SK-N-SH (cell line): ENCODE measurements at regions not wholly inside any gene's neighbourhood (a gene's known extent, or its start where the extent isn't known, plus 50 kb on each side); places are given as distances from the start of the nearest gene placed in this dataset.

Source experiments
- CTCF ChIA-PET: fragments of 300-600, 350-600 bp; formaldehyde crosslinking; extraction: SDS; loops from one replicate; lab custom pipeline; 2021; lab: Yijun Ruan, JAX
- POLR2A ChIA-PET: fragments of 350-600 bp; sonication (Branson Sonifier 250); formaldehyde crosslinking; extraction: SDS; loops from one replicate; lab custom pipeline; 2020; ENCODE audit warnings: antibody characterized with exemption, inconsistent platforms; lab: Yijun Ruan, JAX
- DNase-seq: peaks from one replicate; pipeline ENCODE4 v3.0.0; 2012
- H2AFZ ChIP-seq: fragments of 200-600 bp; sonication (generic); 2 replicates; pipeline ENCODE4 v1.8.1; 2016; ENCODE audit warnings: antibody characterized with exemption, mild to moderate bottlenecking, low read depth
- H3F3A ChIP-seq: fragments of 200-600 bp; sonication (generic); replicated peaks from 2 replicates; pipeline ENCODE3; 2016; ENCODE audit warnings: antibody characterized with exemption, mild to moderate bottlenecking; ENCODE audit not compliant: insufficient read depth
- H3K27ac ChIP-seq, 2 experiments: fragments of 200-500 bp in 1 of 2; fragments of 200-600 bp in 1 of 2; sonication (Bioruptor generic) in 1 of 2; sonication (generic), shearing (Covaris generic) in 1 of 2; 2 replicates each; pipeline versions ENCODE4 v1.5.1 to v1.6.1; 2014 to 2016; ENCODE audit warnings: low read depth in 2 of 2, inconsistent platforms in 1 of 2, low read length in 1 of 2, mild to moderate bottlenecking in 1 of 2, mixed read lengths in 1 of 2
- H3K27me3 ChIP-seq: fragments of 200-600 bp; sonication (generic), shearing (Covaris generic); 2 replicates; pipeline ENCODE4 v1.6.1; 2016; ENCODE audit warnings: mixed run types; ENCODE audit not compliant: insufficient read depth
- H3K36me3 ChIP-seq, 2 experiments: fragments of 200-500 bp in 1 of 2; fragments of 200-600 bp in 1 of 2; sonication (Bioruptor generic) in 1 of 2; sonication (generic) in 1 of 2; replicated peaks in 1 of 2; 2 replicates each; pipeline versions ENCODE3 to v1.5.1; 2014 to 2016; ENCODE audit warnings: low read length in 1 of 2, mild to moderate bottlenecking in 1 of 2; ENCODE audit not compliant: insufficient read depth in 2 of 2, control insufficient read depth in 1 of 2
- H3K4me1 ChIP-seq, 2 experiments: fragments of 200-500 bp in 1 of 2; fragments of 200-600 bp in 1 of 2; sonication (Bioruptor generic) in 1 of 2; sonication (generic), shearing (Covaris generic) in 1 of 2; 2 replicates each; pipeline versions ENCODE4 v1.5.1 to v1.6.1; 2014 to 2016; ENCODE audit warnings: low read depth in 1 of 2, low read length in 1 of 2, mixed run types in 1 of 2; ENCODE audit not compliant: insufficient read depth in 2 of 2, control insufficient read depth in 1 of 2
- H3K4me2 ChIP-seq: fragments of 200-600 bp; sonication (generic), shearing (Covaris generic); 2 replicates; pipeline ENCODE4 v1.6.1; 2017; ENCODE audit warnings: mixed run types
- H3K4me3 ChIP-seq, 2 experiments: fragments of 200-500 bp in 1 of 2; fragments of 200-600 bp in 1 of 2; sonication (Bioruptor generic) in 1 of 2; sonication (generic), shearing (Covaris generic) in 1 of 2; 2 replicates each; pipeline versions ENCODE4 v1.5.1 to v1.8.1; 2014 to 2016; ENCODE audit warnings: low read depth in 2 of 2, inconsistent platforms in 1 of 2, low read length in 1 of 2, mild to moderate bottlenecking in 1 of 2, mixed read lengths in 1 of 2, moderate library complexity in 1 of 2
- H3K79me2 ChIP-seq: fragments of 200-600 bp; sonication (generic); 2 replicates; pipeline ENCODE4 v1.8.1; 2017; ENCODE audit warnings: mild to moderate bottlenecking; ENCODE audit not compliant: insufficient read depth
- H3K9ac ChIP-seq: fragments of 200-600 bp; sonication (generic); 2 replicates; pipeline ENCODE4 v1.6.1; 2017; ENCODE audit warnings: mixed run types
- H3K9me2 ChIP-seq: fragments of 200-600 bp; sonication (generic); 2 replicates; pipeline ENCODE4 v1.6.1; 2017; ENCODE audit warnings: mixed run types
- H3K9me3 ChIP-seq: fragments of 200-600 bp; sonication (generic); 2 replicates; pipeline ENCODE4 v1.6.1; 2017; ENCODE audit warnings: mixed run types, mild to moderate bottlenecking, moderate library complexity
- H4K20me1 ChIP-seq: fragments of 200-600 bp; sonication (generic); 2 replicates; pipeline ENCODE4 v1.6.1; 2017; ENCODE audit warnings: mild to moderate bottlenecking, mixed run types; ENCODE audit not compliant: insufficient read depth
- CHD2 ChIP-seq: fragments of 150-350 bp; IDR thresholded peaks from 2 replicates; pipeline ENCODE4 v1.6.1; 2018; ENCODE audit warnings: low read length; ENCODE audit not compliant: partially characterized antibody
- EP300 ChIP-seq, 2 experiments: IDR thresholded peaks; 2 replicates each; pipeline versions ENCODE4 v1.4.0 to v1.6.1; 2012; ENCODE audit warnings: borderline replicate concordance in 1 of 2, low read depth in 1 of 2, low read length in 1 of 2
- EZH2phosphoT487 ChIP-seq: fragments of 200-600 bp; sonication (generic); IDR thresholded peaks from 2 replicates; pipeline ENCODE4 v1.6.1; 2017; ENCODE audit warnings: low read depth, mixed run types, mild to moderate bottlenecking, antibody characterized with exemption, moderate library complexity, borderline replicate concordance
- FOSL2 ChIP-seq: IDR thresholded peaks from 2 replicates; pipeline ENCODE4 v1.4.0; 2012; ENCODE audit warnings: low read depth, mild to moderate bottlenecking, moderate library complexity, borderline replicate concordance
- FOXJ3 ChIP-seq: sonication (generic); formaldehyde crosslinking; IDR thresholded peaks from 2 replicates; pipeline ENCODE4 v1.5.1; 2020; ENCODE audit warnings: mild to moderate bottlenecking, missing genetic modification reagents
- GABPA ChIP-seq: IDR thresholded peaks from 2 replicates; pipeline ENCODE4 v1.4.0; 2012; ENCODE audit warnings: low read depth, mild to moderate bottlenecking
- GATA2 ChIP-seq: sonication (generic); formaldehyde crosslinking; IDR thresholded peaks from 2 replicates; pipeline ENCODE4 v1.5.0; 2020; ENCODE audit warnings: mild to moderate bottlenecking, missing genetic modification reagents
- MXI1 ChIP-seq: IDR thresholded peaks from 2 replicates; pipeline ENCODE4 v1.6.1; 2012; ENCODE audit warnings: mild to moderate bottlenecking, low read depth, low read length, improper control_type of control experiment
- NRF1 ChIP-seq: IDR thresholded peaks from 2 replicates; pipeline ENCODE4 v1.6.1; 2012; ENCODE audit warnings: low read depth, mild to moderate bottlenecking, low read length
- POLR2AphosphoS5 ChIP-seq: IDR thresholded peaks from 2 replicates; pipeline ENCODE4 v1.6.1; 2012; ENCODE audit warnings: low read depth, low read length
- RAD21 ChIP-seq: IDR thresholded peaks from 2 replicates; pipeline ENCODE4 v1.6.1; 2012; ENCODE audit warnings: mild to moderate bottlenecking, low read length
- SIN3A ChIP-seq: IDR thresholded peaks from 2 replicates; pipeline ENCODE4 v1.6.1; 2012; ENCODE audit warnings: low read depth, mild to moderate bottlenecking, low read length, moderate library complexity, borderline replicate concordance
- SMC3 ChIP-seq: IDR thresholded peaks from 2 replicates; pipeline ENCODE4 v1.6.1; 2012; ENCODE audit warnings: low read depth, low read length, improper control_type of control experiment
- TCF12 ChIP-seq: IDR thresholded peaks from 2 replicates; pipeline ENCODE4 v1.4.0; 2012
- TEAD4 ChIP-seq: IDR thresholded peaks from 2 replicates; pipeline ENCODE4 v1.4.0; 2012; ENCODE audit warnings: mild to moderate bottlenecking, borderline replicate concordance; ENCODE audit not compliant: insufficient read depth
- WGBS: methylation state at CpG from one replicate; pipeline ENCODE4 v1.1.6; 2017; ENCODE audit warnings: low lambda C conversion rate; 5-methylcytosine and 5-hydroxymethylcytosine counted together
- TF ChIP-seq, protein P1 (sequence below): IDR thresholded peaks from 2 replicates; pipeline ENCODE4 v1.4.0; 2012; ENCODE audit warnings: low read depth, borderline replicate concordance
- TF ChIP-seq, protein P2 (sequence below): fragments of 150-350 bp; IDR thresholded peaks from 2 replicates; pipeline ENCODE4 v1.6.1; 2017; ENCODE audit warnings: antibody characterized with exemption, low read length, low read depth, borderline replicate concordance
- TF ChIP-seq, protein P3 (sequence below): IDR thresholded peaks from 2 replicates; pipeline ENCODE4 v1.6.1; 2012; ENCODE audit warnings: mild to moderate bottlenecking, low read depth, low read length, moderate library complexity

DNA sequence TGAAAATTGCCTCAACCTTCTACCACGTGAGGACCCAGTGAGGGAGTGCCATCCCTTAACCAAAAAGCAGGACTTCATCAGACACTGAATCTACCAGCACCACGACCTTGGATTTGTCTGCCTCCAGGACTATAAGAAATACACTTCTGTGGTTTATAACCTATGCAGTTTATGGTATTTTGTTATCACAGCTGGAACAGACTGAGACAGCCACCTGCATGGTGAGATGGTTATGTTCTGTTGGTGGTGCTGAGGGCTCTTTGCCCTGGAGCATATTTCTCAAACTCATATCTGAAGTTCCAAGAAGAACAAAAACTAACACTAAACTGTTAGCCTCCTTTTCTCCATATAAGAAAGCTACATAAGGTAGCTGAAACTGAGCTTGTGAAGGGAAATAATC lies 69.8 kb upstream of the RGS18 start:
- Histone ChIP-seq H3K4me3 (no peak overlapping the region), H3K4me1 (no peaks in the 10 kb centered on the region), H3K36me3 (no peaks in the 10 kb centered on the region), H3K9me3 (no peaks in the 10 kb centered on the region), H4K20me1 (no peaks in the 10 kb centered on the region), H3K27ac (no peak overlapping the region), H2AFZ (no peak overlapping the region), H3K79me2 (no peaks in the 10 kb centered on the region), H3K4me2 (no peak overlapping the region), H3F3A (no peaks in the 10 kb centered on the region), H3K9me2 (no peaks in the 10 kb centered on the region)
- 0% methylated on average over 2 of the region's 2 CpGs for WGBS
- DNase-seq, result no peak
- TF ChIP-seq CHD2 (no peak), POLR2AphosphoS5 (no peak), NRF1 (no peak)
- TF ChIP-seq, all 33 proteins: peak for 0
- H3K9ac ChIP-seq, result no peak overlapping the region
- POLR2A ChIA-PET, result no interaction called here
- CTCF ChIA-PET, result no interaction called here
- H3K27me3 ChIP-seq, result peaks cover 7% of the 10 kb centered on the region; the same call in 1 of the 2 replicates

DNA sequence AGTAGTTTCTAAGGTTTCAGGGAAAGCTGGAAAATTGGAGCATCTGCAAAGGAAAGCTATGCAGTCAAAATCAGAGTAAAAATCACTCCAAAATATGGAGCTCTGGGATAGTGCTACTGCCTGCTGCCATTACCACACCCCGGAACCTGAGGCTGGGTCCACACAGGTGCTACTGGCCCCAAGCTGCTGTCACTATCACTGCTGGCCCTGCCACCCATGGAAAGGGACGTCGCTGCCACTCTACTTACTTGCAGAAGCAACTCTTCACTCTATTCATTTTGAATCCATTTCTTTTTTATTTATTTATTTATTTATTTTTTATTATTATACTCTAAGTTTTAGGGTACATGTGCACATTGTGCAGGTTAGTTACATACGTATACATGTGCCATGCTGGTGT lies 60.3 kb upstream of the RGS18 start:
- ChIA-PET POLR2A (no interaction called here), CTCF (no interaction called here)

More for the DNA sequence above, 60.3 kb upstream of the RGS18 start:
- Histone ChIP-seq H3K27me3 (no peaks in the 10 kb centered on the region), H2AFZ (no peak overlapping the region), H3K27ac (no peak overlapping the region), H3F3A (no peaks in the 10 kb centered on the region), H3K9me3 (no peaks in the 10 kb centered on the region), H3K4me3 (no peak overlapping the region), H4K20me1 (no peaks in the 10 kb centered on the region), H3K4me2 (no peak overlapping the region), H3K9ac (no peak overlapping the region), H3K79me2 (no peaks in the 10 kb centered on the region), H3K4me1 (no peaks in the 10 kb centered on the region), H3K36me3 (no peaks in the 10 kb centered on the region), H3K9me2 (no peaks in the 10 kb centered on the region)
- no peak for TF ChIP-seq FOXJ3 (CRISPR knock-in tag)
- no peak for TF ChIP-seq GATA2 (CRISPR knock-in tag)
- no peak for TF ChIP-seq SIN3A
- no peak for TF ChIP-seq POLR2AphosphoS5
- no peak for TF ChIP-seq TCF12
- no peak for TF ChIP-seq NRF1
- TF ChIP-seq FOSL2, result no peak
- TF ChIP-seq, protein P1, sequence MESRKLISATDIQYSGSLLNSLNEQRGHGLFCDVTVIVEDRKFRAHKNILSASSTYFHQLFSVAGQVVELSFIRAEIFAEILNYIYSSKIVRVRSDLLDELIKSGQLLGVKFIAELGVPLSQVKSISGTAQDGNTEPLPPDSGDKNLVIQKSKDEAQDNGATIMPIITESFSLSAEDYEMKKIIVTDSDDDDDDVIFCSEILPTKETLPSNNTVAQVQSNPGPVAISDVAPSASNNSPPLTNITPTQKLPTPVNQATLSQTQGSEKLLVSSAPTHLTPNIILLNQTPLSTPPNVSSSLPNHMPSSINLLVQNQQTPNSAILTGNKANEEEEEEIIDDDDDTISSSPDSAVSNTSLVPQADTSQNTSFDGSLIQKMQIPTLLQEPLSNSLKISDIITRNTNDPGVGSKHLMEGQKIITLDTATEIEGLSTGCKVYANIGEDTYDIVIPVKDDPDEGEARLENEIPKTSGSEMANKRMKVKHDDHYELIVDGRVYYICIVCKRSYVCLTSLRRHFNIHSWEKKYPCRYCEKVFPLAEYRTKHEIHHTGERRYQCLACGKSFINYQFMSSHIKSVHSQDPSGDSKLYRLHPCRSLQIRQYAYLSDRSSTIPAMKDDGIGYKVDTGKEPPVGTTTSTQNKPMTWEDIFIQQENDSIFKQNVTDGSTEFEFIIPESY, result no peak
- TF ChIP-seq, protein P2, sequence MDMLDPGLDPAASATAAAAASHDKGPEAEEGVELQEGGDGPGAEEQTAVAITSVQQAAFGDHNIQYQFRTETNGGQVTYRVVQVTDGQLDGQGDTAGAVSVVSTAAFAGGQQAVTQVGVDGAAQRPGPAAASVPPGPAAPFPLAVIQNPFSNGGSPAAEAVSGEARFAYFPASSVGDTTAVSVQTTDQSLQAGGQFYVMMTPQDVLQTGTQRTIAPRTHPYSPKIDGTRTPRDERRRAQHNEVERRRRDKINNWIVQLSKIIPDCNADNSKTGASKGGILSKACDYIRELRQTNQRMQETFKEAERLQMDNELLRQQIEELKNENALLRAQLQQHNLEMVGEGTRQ, result no peak
- no peak for TF ChIP-seq EP300 (IDR thresholded peaks at IDR 0.05; ENCODE audit: borderline replicate concordance in 1 of 2, low read depth in 1 of 2, low read length in 1 of 2)
- no peak for TF ChIP-seq SMC3
- TF ChIP-seq RAD21, result no peak
- TF ChIP-seq CHD2, result no peak
- TF ChIP-seq GABPA, result no peak
- TF ChIP-seq MXI1, result no peak
- TF ChIP-seq, protein P3, sequence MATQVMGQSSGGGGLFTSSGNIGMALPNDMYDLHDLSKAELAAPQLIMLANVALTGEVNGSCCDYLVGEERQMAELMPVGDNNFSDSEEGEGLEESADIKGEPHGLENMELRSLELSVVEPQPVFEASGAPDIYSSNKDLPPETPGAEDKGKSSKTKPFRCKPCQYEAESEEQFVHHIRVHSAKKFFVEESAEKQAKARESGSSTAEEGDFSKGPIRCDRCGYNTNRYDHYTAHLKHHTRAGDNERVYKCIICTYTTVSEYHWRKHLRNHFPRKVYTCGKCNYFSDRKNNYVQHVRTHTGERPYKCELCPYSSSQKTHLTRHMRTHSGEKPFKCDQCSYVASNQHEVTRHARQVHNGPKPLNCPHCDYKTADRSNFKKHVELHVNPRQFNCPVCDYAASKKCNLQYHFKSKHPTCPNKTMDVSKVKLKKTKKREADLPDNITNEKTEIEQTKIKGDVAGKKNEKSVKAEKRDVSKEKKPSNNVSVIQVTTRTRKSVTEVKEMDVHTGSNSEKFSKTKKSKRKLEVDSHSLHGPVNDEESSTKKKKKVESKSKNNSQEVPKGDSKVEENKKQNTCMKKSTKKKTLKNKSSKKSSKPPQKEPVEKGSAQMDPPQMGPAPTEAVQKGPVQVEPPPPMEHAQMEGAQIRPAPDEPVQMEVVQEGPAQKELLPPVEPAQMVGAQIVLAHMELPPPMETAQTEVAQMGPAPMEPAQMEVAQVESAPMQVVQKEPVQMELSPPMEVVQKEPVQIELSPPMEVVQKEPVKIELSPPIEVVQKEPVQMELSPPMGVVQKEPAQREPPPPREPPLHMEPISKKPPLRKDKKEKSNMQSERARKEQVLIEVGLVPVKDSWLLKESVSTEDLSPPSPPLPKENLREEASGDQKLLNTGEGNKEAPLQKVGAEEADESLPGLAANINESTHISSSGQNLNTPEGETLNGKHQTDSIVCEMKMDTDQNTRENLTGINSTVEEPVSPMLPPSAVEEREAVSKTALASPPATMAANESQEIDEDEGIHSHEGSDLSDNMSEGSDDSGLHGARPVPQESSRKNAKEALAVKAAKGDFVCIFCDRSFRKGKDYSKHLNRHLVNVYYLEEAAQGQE, result no peak
- TF ChIP-seq EZH2phosphoT487, result no peak
- no peak for TF ChIP-seq TEAD4
- 37% methylated on average over 4 of the region's 4 CpGs for WGBS
- DNase-seq, result no peak
